GM23338 (cell line): ENCODE measurements at regions not wholly inside any gene's neighbourhood (a gene's known extent, or its start where the extent isn't known, plus 50 kb on each side); places are given as distances from the start of the nearest gene placed in this dataset.

Source experiments
- ATAC-seq: fragments of 200-7000 bp; cut with Tn5 transposase; 3 replicates; pipeline ENCODE4 v1.9.1; 2020
- DNase-seq: peaks from one replicate; pipeline ENCODE4 v3.0.0-alpha.2; 2015; ENCODE audit warnings: low spot score
- H2AFZ ChIP-seq: fragments of 200-600 bp; sonication (generic); 2 replicates; pipeline ENCODE4 v1.8.0; 2016; ENCODE audit warnings: antibody characterized with exemption, mild to moderate bottlenecking, moderate library complexity
- H3F3A ChIP-seq: fragments of 200-600 bp; sonication (generic); replicated peaks from 2 replicates; pipeline ENCODE4 v1.8.0; 2017; ENCODE audit warnings: antibody characterized with exemption, mixed run types, low read depth
- H3K27ac ChIP-seq: fragments of 200-600 bp; sonication (generic); 2 replicates; pipeline ENCODE4 v1.6.1; 2016; ENCODE audit warnings: low read depth
- H3K27me3 ChIP-seq: fragments of 200-600 bp; sonication (generic); 2 replicates; pipeline ENCODE4 v1.8.0; 2016; ENCODE audit warnings: mild to moderate bottlenecking, mixed run types, moderate library complexity; ENCODE audit not compliant: insufficient read depth
- H3K36me3 ChIP-seq: fragments of 200-600 bp; sonication (generic); 2 replicates; pipeline ENCODE4 v1.8.0; 2016; ENCODE audit warnings: mild to moderate bottlenecking; ENCODE audit not compliant: insufficient read depth
- H3K4me1 ChIP-seq: fragments of 200-600 bp; sonication (generic); 2 replicates; pipeline ENCODE4 v1.8.0; 2016; ENCODE audit warnings: mild to moderate bottlenecking, moderate library complexity; ENCODE audit not compliant: insufficient read depth
- H3K4me2 ChIP-seq: fragments of 200-600 bp; sonication (generic); 2 replicates; pipeline ENCODE4 v1.7.1; 2017; ENCODE audit warnings: mixed run types
- H3K4me3 ChIP-seq: fragments of 200-600 bp; sonication (generic); 2 replicates; pipeline ENCODE4 v1.6.1; 2016; ENCODE audit warnings: mixed run types
- H3K79me2 ChIP-seq: fragments of 200-600 bp; sonication (generic); replicated peaks from 2 replicates; pipeline ENCODE4 v1.8.0; 2017; ENCODE audit warnings: mild to moderate bottlenecking; ENCODE audit not compliant: insufficient read depth
- H3K9me2 ChIP-seq: fragments of 200-600 bp; sonication (generic); 2 replicates; pipeline ENCODE4 v1.8.0; 2017; ENCODE audit not compliant: insufficient read depth
- H4K20me1 ChIP-seq: fragments of 200-600 bp; sonication (generic); replicated peaks from 2 replicates; pipeline ENCODE4 v1.8.0; 2017; ENCODE audit warnings: mild to moderate bottlenecking; ENCODE audit not compliant: insufficient read depth
- H3K27ac Mint-ChIP-seq: 2 replicates; pipeline ENCODE4 v1.8.0; 2020; ENCODE audit warnings: inconsistent platforms, mild to moderate bottlenecking, moderate library complexity, mixed read lengths
- H3K27me3 Mint-ChIP-seq: 3 replicates; pipeline ENCODE4 v1.8.0; 2022; ENCODE audit warnings: low read depth, mild to moderate bottlenecking, moderate library complexity, mixed read lengths, inconsistent platforms; ENCODE audit not compliant: insufficient read depth, poor library complexity
- H3K36me3 Mint-ChIP-seq: 3 replicates; pipeline ENCODE4 v1.8.0; 2021; ENCODE audit warnings: low read depth, mild to moderate bottlenecking, inconsistent platforms, moderate library complexity, mixed read lengths
- H3K4me1 Mint-ChIP-seq: 3 replicates; pipeline ENCODE4 v1.8.0; 2020; ENCODE audit warnings: mild to moderate bottlenecking, inconsistent platforms, mixed read lengths
- H3K4me3 Mint-ChIP-seq: 3 replicates; pipeline ENCODE4 v1.8.0; 2021; ENCODE audit warnings: moderate library complexity, mild to moderate bottlenecking, inconsistent platforms, mixed read lengths
- H3K9me3 Mint-ChIP-seq: 3 replicates; pipeline ENCODE4 v1.8.0; 2020; ENCODE audit warnings: moderate library complexity, mild to moderate bottlenecking, inconsistent platforms, mixed read lengths
- CREB1 ChIP-seq: fragments of 250-450 bp; sonication (Bioruptor Pico); IDR thresholded peaks from 2 replicates; pipeline ENCODE4 v1.5.0; 2020; ENCODE audit warnings: low read depth, mild to moderate bottlenecking, moderate library complexity
- CTCF ChIP-seq, 2 experiments: fragments of 200-600 bp in 1 of 2; sonication (generic) in 1 of 2; conservative IDR thresholded peaks; 2 replicates each; pipeline versions ENCODE4 v1.5.1 to v1.6.1; 2016 to 2017; ENCODE audit warnings: antibody characterized with exemption in 2 of 2, low read depth in 2 of 2, mild to moderate bottlenecking in 2 of 2, moderate library complexity in 1 of 2
- EZH2 ChIP-seq: fragments of 200-600 bp; sonication (generic); IDR thresholded peaks from one replicate; pipeline ENCODE4 v1.8.0; 2017; ENCODE audit warnings: antibody characterized with exemption, mild to moderate bottlenecking, low read depth; ENCODE audit not compliant: unreplicated experiment
- EZH2phosphoT487 ChIP-seq: fragments of 200-600 bp; sonication (generic); IDR thresholded peaks from one replicate; pipeline ENCODE4 v1.8.1; 2018; ENCODE audit warnings: antibody characterized with exemption; ENCODE audit not compliant: unreplicated experiment
- JUNB ChIP-seq: IDR thresholded peaks from one replicate; pipeline ENCODE4 v1.6.1; 2016; ENCODE audit warnings: antibody characterized with exemption; ENCODE audit not compliant: unreplicated experiment
- NANOG ChIP-seq: IDR thresholded peaks from 2 replicates; pipeline ENCODE4 v1.6.1; 2016; ENCODE audit warnings: antibody characterized with exemption, borderline replicate concordance
- POLR2AphosphoS5 ChIP-seq: IDR thresholded peaks from 2 replicates; pipeline ENCODE4 v1.6.1; 2016; ENCODE audit warnings: antibody characterized with exemption, low read depth
- REST ChIP-seq: IDR thresholded peaks from one replicate; pipeline ENCODE4 v1.6.1; 2018; ENCODE audit warnings: antibody characterized with exemption; ENCODE audit not compliant: unreplicated experiment
- STAT1 ChIP-seq: IDR thresholded peaks from one replicate; pipeline ENCODE4 v1.6.1; 2016; ENCODE audit warnings: antibody characterized with exemption; ENCODE audit not compliant: unreplicated experiment
- ZNF114 ChIP-seq: fragments of 250-450 bp; sonication (Bioruptor Pico); IDR thresholded peaks from 2 replicates; pipeline ENCODE4 v1.5.0; 2020; ENCODE audit warnings: mild to moderate bottlenecking, moderate library complexity
- ZNF331 ChIP-seq: fragments of 250-450 bp; sonication (Bioruptor Pico); IDR thresholded peaks from 2 replicates; pipeline ENCODE4 v1.5.0; 2020; ENCODE audit warnings: low read depth, mild to moderate bottlenecking, moderate library complexity

DNA sequence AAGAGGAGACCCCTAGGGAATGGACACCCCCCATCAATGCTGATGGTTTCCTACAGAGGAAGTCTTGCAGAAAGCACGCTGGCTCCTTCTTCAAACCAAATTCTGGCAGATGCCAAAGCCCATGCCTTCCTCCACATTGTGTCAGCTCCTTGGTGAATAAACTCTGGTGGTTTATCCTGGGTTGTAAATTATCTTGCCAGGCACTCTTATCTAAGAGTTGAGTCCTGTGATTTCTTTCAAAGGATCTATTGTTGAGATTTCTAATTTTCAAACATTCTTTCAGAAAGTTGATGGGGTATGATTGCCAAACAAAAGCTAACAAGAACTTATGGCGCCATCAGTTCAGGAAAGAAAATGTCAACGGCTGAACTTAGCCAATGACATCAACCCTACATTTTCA is 160.4 kb downstream of the NSG2 start (continued):
- TF ChIP-seq REST = no peak

DNA sequence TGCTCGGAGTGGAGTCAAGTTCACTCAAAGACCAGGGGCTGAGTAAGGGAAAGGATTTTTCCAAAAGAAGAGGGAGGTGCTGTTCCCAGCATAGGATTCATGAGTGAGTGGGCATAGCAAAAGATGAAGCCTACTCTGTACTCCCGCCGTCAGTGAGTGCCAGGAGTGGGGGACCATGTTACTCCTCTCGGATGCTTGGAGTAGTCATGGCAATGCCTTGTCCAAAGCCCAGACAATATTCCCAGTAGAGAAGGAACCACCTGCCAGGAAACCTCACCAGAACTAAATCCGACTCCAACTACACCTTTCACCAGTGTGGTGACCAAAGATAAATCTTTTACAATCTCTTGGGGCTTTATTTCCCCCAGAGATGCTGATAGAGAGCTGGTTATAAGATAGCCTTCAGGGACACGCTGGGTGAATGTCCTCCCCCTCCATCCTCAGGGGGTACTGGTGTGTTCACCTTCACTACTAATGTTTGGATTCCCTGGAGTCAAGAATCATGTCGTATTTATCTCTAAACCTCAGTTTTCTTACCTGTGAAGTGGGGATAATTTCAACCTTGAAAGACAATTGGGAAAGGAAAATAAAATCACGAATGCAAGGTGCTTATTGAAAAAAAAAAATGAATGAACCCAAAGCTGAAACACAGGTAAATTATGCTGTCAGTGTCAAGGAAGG is 165.2 kb downstream of the NSG2 start:
- no peaks in the 10 kb centered on the region for H3K27me3 ChIP-seq
- DNase-seq = no peak
- no peaks in the 10 kb centered on the region for H3K79me2 ChIP-seq
- no peaks in the 10 kb centered on the region for H3K36me3 ChIP-seq
- no peaks in the 10 kb centered on the region for H3F3A ChIP-seq
- H3K36me3 Mint-ChIP-seq = no peaks in the 10 kb centered on the region
- no peaks in the 10 kb centered on the region for H3K9me3 Mint-ChIP-seq
- no peak overlapping the region for H3K27ac ChIP-seq
- H3K9me2 ChIP-seq = peaks cover 6% of the 10 kb centered on the region; the same call in 1 of the 2 replicates
- H4K20me1 ChIP-seq = no peaks in the 10 kb centered on the region
- H3K27ac Mint-ChIP-seq = no peak overlapping the region
- peaks cover 6% of the 10 kb centered on the region for H3K27me3 Mint-ChIP-seq
- no peak for TF ChIP-seq EZH2phosphoT487
- TF ChIP-seq STAT1 = no peak
- no peak for TF ChIP-seq JUNB
- TF ChIP-seq POLR2AphosphoS5 = no peak
- TF ChIP-seq CREB1 = no peak
- TF ChIP-seq NANOG = no peak
- no peak for TF ChIP-seq ZNF114
- TF ChIP-seq CTCF (conservative IDR thresholded peaks at IDR 0.05; ENCODE audit: low read depth in 2 of 2) = no peak
- no peak for TF ChIP-seq ZNF331 (CRISPR knock-in tag)
- no peak for TF ChIP-seq EZH2
- ATAC-seq = no peak
- H3K4me2 ChIP-seq = no peak overlapping the region
- H2AFZ ChIP-seq = peak overlapping the region; percentile 80; the same call in 1 of the 2 replicates
- H3K4me1 ChIP-seq = no peaks in the 10 kb centered on the region
- no peak overlapping the region for H3K4me3 Mint-ChIP-seq
- no peak overlapping the region for H3K4me3 ChIP-seq
- H3K4me1 Mint-ChIP-seq = peaks cover 14% of the 10 kb centered on the region
